ENCODE measurements at regions not wholly inside any gene's neighbourhood (a gene's known extent, or its start where the extent isn't known, plus 50 kb on each side); places are given as distances from the start of the nearest gene placed in this dataset.

GRCh38 chr15:98583771-98584430 lies 64.4 kb upstream of the IGF1R start:
- intact Hi-C loops (cut with micrococcal nuclease) = loop anchor here (5.0 kb wide), 2 partner anchors 63 to 67 kb away; partner anchors contain the start of gene IGF1R

GRCh38 chr15:98586066-98586465 lies 62.3 kb upstream of the IGF1R start:
- intact Hi-C loops (cut with micrococcal nuclease) = no loop called here

- intact Hi-C loops (cut with micrococcal nuclease) = no loop called here
These were observed 56.2 kb upstream of the IGF1R start for GRCh38 chr15:98592136-98592535.

- intact Hi-C loops (cut with micrococcal nuclease) = no loop called here
These were observed 52.2 kb upstream of the IGF1R start for GRCh38 chr15:98596131-98596530.

- intact Hi-C loops (cut with micrococcal nuclease) = no loop called here
These were observed 51.4 kb upstream of the IGF1R start for GRCh38 chr15:98596885-98597392.

- intact Hi-C loops (cut with micrococcal nuclease) = no loop called here
These were observed 50.7 kb upstream of the IGF1R start for GRCh38 chr15:98597666-98598065.
